ENCODE measurements at regions not wholly inside any gene's neighbourhood (a gene's known extent, or its start where the extent isn't known, plus 50 kb on each side); places are given as distances from the start of the nearest gene placed in this dataset.

GRCh38 chr3:175932586-175932985, 1073.5 kb downstream of the NAALADL2 start:
- TF ChIP-seq CTCF (conservative IDR thresholded peaks at IDR 0.05; ENCODE audit: low read depth, low read length) (no peak), EZH2 (IDR thresholded peaks at IDR 0.05; ENCODE audit: borderline replicate concordance, low read depth, low read length, poor library complexity, severe bottlenecking) (no peak)
